GM18861 (cell line): ENCODE measurements at regions not wholly inside any gene's neighbourhood (a gene's known extent, or its start where the extent isn't known, plus 50 kb on each side); places are given as distances from the start of the nearest gene placed in this dataset.
"Not testable (repeated sequence)": the region's sequence is repeated elsewhere in the genome, so short reads cannot be mapped to it uniquely, and the experiment has no call there.

Source experiments
- ATAC-seq: cut with Tn5 transposase; IDR thresholded peaks from one replicate; pipeline ENCODE4 v1.9.1; 2021; ENCODE audit not compliant: unreplicated experiment

- no peak for ATAC-seq
Measured at GRCh38 chr13:76829572-76830327, 56.5 kb downstream of the KCTD12 start.

GRCh38 chr13:76828316-76828741 lies 57.9 kb downstream of the KCTD12 start:
- ATAC-seq, result peak; percentile 60

- no peak for ATAC-seq
Measured at GRCh38 chr13:76826527-76826926, 59.7 kb downstream of the KCTD12 start.

GRCh38 chr13:76825430-76825829 lies 60.8 kb downstream of the KCTD12 start:
- no peak for ATAC-seq

GRCh38 chr13:76823969-76824368 lies 62.2 kb downstream of the KCTD12 start:
- ATAC-seq, result no peak

- peak; percentile 66 for ATAC-seq
Measured at GRCh38 chr13:76822698-76823267, 63.4 kb downstream of the KCTD12 start.

- not testable (repeated sequence) for ATAC-seq
Measured at GRCh38 chr13:76821222-76821621, 65.0 kb downstream of the KCTD12 start.

GRCh38 chr13:76820759-76821158 lies 65.4 kb downstream of the KCTD12 start:
- ATAC-seq, result no peak

GRCh38 chr13:76816394-76816793 lies 69.8 kb downstream of the KCTD12 start:
- no peak for ATAC-seq

GRCh38 chr13:76815344-76815743 lies 70.9 kb downstream of the KCTD12 start:
- ATAC-seq, result no peak

GRCh38 chr13:76813891-76814290 lies 72.3 kb downstream of the KCTD12 start:
- no peak for ATAC-seq

- no peak for ATAC-seq
Measured at GRCh38 chr13:76813000-76813691, 73.1 kb downstream of the KCTD12 start.

GRCh38 chr13:76812206-76812897 lies 73.9 kb downstream of the KCTD12 start:
- no peak for ATAC-seq

GRCh38 chr13:76809389-76809788 lies 76.8 kb downstream of the KCTD12 start:
- ATAC-seq, result no peak

GRCh38 chr13:76808927-76809326 lies 77.3 kb downstream of the KCTD12 start:
- no peak for ATAC-seq

GRCh38 chr13:76804801-76805200 lies 81.4 kb downstream of the KCTD12 start:
- no peak for ATAC-seq

- no peak for ATAC-seq
Measured at GRCh38 chr13:76803831-76804230, 82.4 kb downstream of the KCTD12 start.

- no peak for ATAC-seq
Measured at GRCh38 chr13:76800943-76801342, 85.3 kb downstream of the KCTD12 start.

- peak; percentile 71 for ATAC-seq
Measured at GRCh38 chr13:76799696-76800095, 86.5 kb downstream of the KCTD12 start.

GRCh38 chr13:76798037-76798436 lies 88.2 kb downstream of the KCTD12 start:
- no peak for ATAC-seq

GRCh38 chr13:76797361-76797760 lies 88.8 kb downstream of the KCTD12 start:
- ATAC-seq, result no peak
